ENCODE measurements at regions not wholly inside any gene's neighbourhood (a gene's known extent, or its start where the extent isn't known, plus 50 kb on each side); places are given as distances from the start of the nearest gene placed in this dataset.

- CTCF ChIA-PET, result no interaction called here
- no peaks in the 10 kb centered on the region for H3K36me3 ChIP-seq (ENCODE audit: control insufficient read depth in 2 of 2, insufficient read depth in 1 of 2, low read length in 2 of 2)
- H3K4me1 ChIP-seq (ENCODE audit: control insufficient read depth, insufficient read depth, low read length), result peaks cover 11% of the 10 kb centered on the region
- no peak for TF ChIP-seq ZNF133 (tag by site-specific recombination; IDR thresholded peaks at IDR 0.05)
- TF ChIP-seq ZXDB (tag by site-specific recombination; IDR thresholded peaks at IDR 0.05), result no peak
- no peak for TF ChIP-seq ZSCAN18 (tag by site-specific recombination; IDR thresholded peaks at IDR 0.05)
- TF ChIP-seq ZNF785 (tag by site-specific recombination; IDR thresholded peaks at IDR 0.05), result no peak
- no peak for TF ChIP-seq ZNF571 (tag by site-specific recombination; IDR thresholded peaks at IDR 0.05)
- TF ChIP-seq ZNF692 (tag by site-specific recombination; IDR thresholded peaks at IDR 0.05), result no peak
- TF ChIP-seq ZBTB20 (tag by site-specific recombination; IDR thresholded peaks at IDR 0.05), result no peak
- TF ChIP-seq GLI2 (tag by site-specific recombination; IDR thresholded peaks at IDR 0.05; ENCODE audit: borderline replicate concordance, low read depth), result no peak
- TF ChIP-seq ZIC2 (tag by site-specific recombination; IDR thresholded peaks at IDR 0.05), result no peak
- no peak for TF ChIP-seq ZNF302 (tag by site-specific recombination; IDR thresholded peaks at IDR 0.05; ENCODE audit: low read depth)
- TF ChIP-seq YY1 (tag by site-specific recombination; IDR thresholded peaks at IDR 0.05), result no peak
- H3K9me3 ChIP-seq (ENCODE audit: control insufficient read depth, insufficient read depth, low read depth, low read length), result no peaks in the 10 kb centered on the region
- H3K4me3 ChIP-seq (ENCODE audit: low read depth, low read length), result no peak overlapping the region
- POLR2A ChIA-PET, result no interaction called here
- H3K27ac ChIP-seq (ENCODE audit: extremely low read depth, low read depth, low read length), result no peak overlapping the region
Measured at GRCh38 chr12:30044206-30044605, 260.5 kb upstream of the TMTC1 start.

- ChIA-PET POLR2A (no interaction called here), CTCF (no interaction called here)
- Histone ChIP-seq H3K36me3 (ENCODE audit: control insufficient read depth in 2 of 2, insufficient read depth in 1 of 2, low read length in 2 of 2) (no peaks in the 10 kb centered on the region), H3K27ac (ENCODE audit: extremely low read depth, low read depth, low read length) (no peak overlapping the region), H3K4me1 (ENCODE audit: control insufficient read depth, insufficient read depth, low read length) (peaks cover 9% of the 10 kb centered on the region), H3K9me3 (ENCODE audit: control insufficient read depth, insufficient read depth, low read depth, low read length) (no peaks in the 10 kb centered on the region), H3K4me3 (ENCODE audit: low read depth, low read length) (no peak overlapping the region)
- TF ChIP-seq WT1 (tag by site-specific recombination; IDR thresholded peaks at IDR 0.05), result no peak
Measured at GRCh38 chr12:30043151-30043847, 259.6 kb upstream of the TMTC1 start.

GRCh38 chr12:30041096-30041495, 257.4 kb upstream of the TMTC1 start:
- Histone ChIP-seq H3K36me3 (ENCODE audit: control insufficient read depth in 2 of 2, insufficient read depth in 1 of 2, low read length in 2 of 2) (no peaks in the 10 kb centered on the region), H3K4me1 (ENCODE audit: control insufficient read depth, insufficient read depth, low read length) (no peaks in the 10 kb centered on the region), H3K9me3 (ENCODE audit: control insufficient read depth, insufficient read depth, low read depth, low read length) (no peaks in the 10 kb centered on the region), H3K4me3 (ENCODE audit: low read depth, low read length) (no peak overlapping the region), H3K27ac (ENCODE audit: extremely low read depth, low read depth, low read length) (no peak overlapping the region)
- ChIA-PET CTCF (no interaction called here), POLR2A (no interaction called here)
- TF ChIP-seq REPIN1 (tag by site-specific recombination; IDR thresholded peaks at IDR 0.05; ENCODE audit: low read depth), result no peak
- TF ChIP-seq TRIM28 (IDR thresholded peaks at IDR 0.05; ENCODE audit: borderline replicate concordance, low read length), result no peak
- TF ChIP-seq AEBP2 (tag by site-specific recombination; IDR thresholded peaks at IDR 0.05; ENCODE audit: borderline replicate concordance), result no peak
- no peak for TF ChIP-seq ZNF596 (tag by site-specific recombination; IDR thresholded peaks at IDR 0.05)

All from HEK293 (cell line).